GM19043 (cell line): ENCODE measurements at regions not wholly inside any gene's neighbourhood (a gene's known extent, or its start where the extent isn't known, plus 50 kb on each side); places are given as distances from the start of the nearest gene placed in this dataset.

Experiments
- ATAC-seq: cut with Tn5 transposase; IDR thresholded peaks from one replicate; pipeline ENCODE4 v1.9.1; 2021; ENCODE audit warnings: low read depth; ENCODE audit not compliant: unreplicated experiment

GRCh38 chr20:48571949-48572847, 255.6 kb downstream of the PREX1 start:
- ATAC-seq = no peak

GRCh38 chr20:48569679-48570078, 258.1 kb downstream of the PREX1 start:
- no peak for ATAC-seq

- ATAC-seq = no peak
Measured at GRCh38 chr20:48568520-48568919, 259.3 kb downstream of the PREX1 start.

- ATAC-seq = no peak
Measured at GRCh38 chr20:48567145-48567544, 260.7 kb downstream of the PREX1 start.

- ATAC-seq = no peak
Measured at GRCh38 chr20:48564982-48565539, 262.7 kb downstream of the PREX1 start.

- ATAC-seq = no peak
Measured at GRCh38 chr20:48563191-48563870, 264.5 kb downstream of the PREX1 start.

- no peak for ATAC-seq
Measured at GRCh38 chr20:48562586-48563116, 265.1 kb downstream of the PREX1 start.

GRCh38 chr20:48558906-48559305, 268.9 kb downstream of the PREX1 start:
- ATAC-seq = no peak

- ATAC-seq = no peak
Measured at GRCh38 chr20:48557380-48557779, 270.4 kb downstream of the PREX1 start.

- ATAC-seq = no peak
Measured at GRCh38 chr20:48556956-48557355, 270.8 kb downstream of the PREX1 start.

- no peak for ATAC-seq
Measured at GRCh38 chr20:48552550-48552949, 275.2 kb downstream of the PREX1 start.

GRCh38 chr20:48550814-48551213, 277.0 kb downstream of the PREX1 start:
- no peak for ATAC-seq

- no peak for ATAC-seq
Measured at GRCh38 chr20:48547664-48548063, 280.1 kb downstream of the PREX1 start.

GRCh38 chr20:48544402-48545339, 283.1 kb downstream of the PREX1 start:
- ATAC-seq = no peak

- no peak for ATAC-seq
Measured at GRCh38 chr20:48541581-48542071, 286.2 kb downstream of the PREX1 start.

- ATAC-seq = no peak
Measured at GRCh38 chr20:48538856-48539255, 288.9 kb downstream of the PREX1 start.

- no peak for ATAC-seq
Measured at GRCh38 chr20:48538058-48538825, 289.6 kb downstream of the PREX1 start.

- ATAC-seq = no peak
Measured at GRCh38 chr20:48536206-48536605, 291.6 kb downstream of the PREX1 start.

GRCh38 chr20:48535556-48535955, 292.2 kb downstream of the PREX1 start:
- no peak for ATAC-seq
